ENCODE measurements at regions not wholly inside any gene's neighbourhood (a gene's known extent, or its start where the extent isn't known, plus 50 kb on each side); places are given as distances from the start of the nearest gene placed in this dataset.

- TF ChIP-seq ZNF70 (CRISPR knock-in tag; IDR thresholded peaks at IDR 0.05) (no peak), CSRNP3 (CRISPR knock-in tag; IDR thresholded peaks at IDR 0.05) (no peak), TOX (CRISPR knock-in tag; IDR thresholded peaks at IDR 0.05; ENCODE audit: borderline replicate concordance) (no peak), ARNTL (CRISPR knock-in tag; IDR thresholded peaks at IDR 0.05; ENCODE audit: borderline replicate concordance, low read depth) (no peak)
- no peak for ATAC-seq
These were observed 114.0 kb upstream of the INPP4B start for GRCh38 chr4:142960126-142960525.

GRCh38 chr4:142960867-142961644, 115.0 kb upstream of the INPP4B start:
- no peak for TF ChIP-seq ESRRG (CRISPR knock-in tag; IDR thresholded peaks at IDR 0.05)
- no peak for TF ChIP-seq ZNF70 (CRISPR knock-in tag; IDR thresholded peaks at IDR 0.05)
- no peak for TF ChIP-seq GLIS3 (CRISPR knock-in tag; IDR thresholded peaks at IDR 0.05)
- no peak for TF ChIP-seq ZNF565 (CRISPR knock-in tag; conservative IDR thresholded peaks at IDR 0.05; ENCODE audit: low read depth)
- TF ChIP-seq ARNTL (CRISPR knock-in tag; IDR thresholded peaks at IDR 0.05; ENCODE audit: borderline replicate concordance, low read depth), result no peak
- no peak for TF ChIP-seq PPARA (CRISPR knock-in tag; IDR thresholded peaks at IDR 0.05; ENCODE audit: borderline replicate concordance)
- no peak for TF ChIP-seq PATZ1 (CRISPR knock-in tag; IDR thresholded peaks at IDR 0.05; ENCODE audit: borderline replicate concordance)
- no peak for TF ChIP-seq CREB5 (CRISPR knock-in tag; IDR thresholded peaks at IDR 0.05; ENCODE audit: low read depth)
- no peak for TF ChIP-seq OSR1 (CRISPR knock-in tag; IDR thresholded peaks at IDR 0.05)
- no peak for TF ChIP-seq TCF4 (CRISPR knock-in tag; IDR thresholded peaks at IDR 0.05; ENCODE audit: borderline replicate concordance)
- TF ChIP-seq ISL1 (CRISPR knock-in tag; IDR thresholded peaks at IDR 0.05), result no peak
- no peak for TF ChIP-seq TSHZ2 (CRISPR knock-in tag; IDR thresholded peaks at IDR 0.05)
- TF ChIP-seq RARB (CRISPR knock-in tag; IDR thresholded peaks at IDR 0.05), result no peak
- TF ChIP-seq ZFP30 (CRISPR knock-in tag; IDR thresholded peaks at IDR 0.05), result no peak
- ATAC-seq, result no peak

GRCh38 chr4:142961866-142962265, 115.8 kb upstream of the INPP4B start:
- ATAC-seq, result no peak
- TF ChIP-seq RARB (CRISPR knock-in tag; IDR thresholded peaks at IDR 0.05) (no peak), TSHZ2 (CRISPR knock-in tag; IDR thresholded peaks at IDR 0.05) (no peak)

- TF ChIP-seq PATZ1 (CRISPR knock-in tag; IDR thresholded peaks at IDR 0.05; ENCODE audit: borderline replicate concordance), result no peak
- no peak for TF ChIP-seq BACH2 (CRISPR knock-in tag; IDR thresholded peaks at IDR 0.05; ENCODE audit: borderline replicate concordance)
- no peak for TF ChIP-seq GLIS3 (CRISPR knock-in tag; IDR thresholded peaks at IDR 0.05)
- no peak for TF ChIP-seq CSDC2 (CRISPR knock-in tag; IDR thresholded peaks at IDR 0.05)
- TF ChIP-seq CREB5 (CRISPR knock-in tag; IDR thresholded peaks at IDR 0.05; ENCODE audit: low read depth), result no peak
- no peak for TF ChIP-seq ZC3H10 (CRISPR knock-in tag; IDR thresholded peaks at IDR 0.05)
- no peak for TF ChIP-seq SNAI2 (CRISPR knock-in tag; IDR thresholded peaks at IDR 0.05)
- TF ChIP-seq RARB (CRISPR knock-in tag; IDR thresholded peaks at IDR 0.05), result no peak
- no peak for ATAC-seq
These were observed 128.2 kb upstream of the INPP4B start for GRCh38 chr4:142974328-142974727.

Data from SK-N-SH treated with all-trans-retinoic acid at 6 μM for 48 hours (cell line).